NCI-H748 (cell line): ENCODE measurements at regions not wholly inside any gene's neighbourhood (a gene's known extent, or its start where the extent isn't known, plus 50 kb on each side); places are given as distances from the start of the nearest gene placed in this dataset.
A peak's percentile ranks its signal among the peaks of the same experiment; 100 is the strongest.
"Not testable (repeated sequence)": the region's sequence is repeated elsewhere in the genome, so short reads cannot be mapped to it uniquely, and the experiment has no call there.

ENCODE experiments used
- DNase-seq: peaks from one replicate; lab custom pipeline; 2025; ENCODE audit not compliant: unreplicated experiment; lab: John Stamatoyannopoulos, UW

- not testable (repeated sequence) for DNase-seq
These were observed 63.3 kb upstream of the CEP78 start for GRCh38 chr9:78172610-78173009.

GRCh38 chr9:78171651-78172050 is 64.2 kb upstream of the CEP78 start:
- DNase-seq: no peak

DNA sequence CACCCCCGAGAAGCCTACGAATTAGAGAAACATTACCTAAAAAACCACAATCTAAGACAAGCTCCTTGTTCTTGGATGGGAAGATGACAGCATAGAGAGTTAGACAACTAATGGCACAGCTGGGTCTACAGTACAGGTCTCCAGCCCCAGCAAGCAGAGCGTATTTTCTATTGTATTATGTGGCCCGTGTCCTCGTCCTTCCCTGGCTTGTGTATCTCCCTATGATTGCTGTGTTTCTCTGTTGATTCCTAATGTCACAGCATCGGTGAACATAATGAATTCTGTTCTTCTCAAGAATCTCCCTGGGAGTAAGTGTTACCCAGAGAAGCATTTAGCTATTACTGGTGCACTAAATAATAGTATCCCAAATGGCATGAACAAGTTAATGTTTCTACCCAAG is 66.8 kb upstream of the CEP78 start:
- no peak for DNase-seq

GRCh38 chr9:78167356-78167755 is 68.5 kb upstream of the CEP78 start:
- peak; percentile 66 for DNase-seq

GRCh38 chr9:78163834-78164233 is 72.0 kb upstream of the CEP78 start:
- DNase-seq: no peak

- DNase-seq: no peak
These were observed 77.6 kb upstream of the CEP78 start for GRCh38 chr9:78158286-78158685.

- no peak for DNase-seq
These were observed 84.9 kb upstream of the CEP78 start for GRCh38 chr9:78150983-78151356.

DNA sequence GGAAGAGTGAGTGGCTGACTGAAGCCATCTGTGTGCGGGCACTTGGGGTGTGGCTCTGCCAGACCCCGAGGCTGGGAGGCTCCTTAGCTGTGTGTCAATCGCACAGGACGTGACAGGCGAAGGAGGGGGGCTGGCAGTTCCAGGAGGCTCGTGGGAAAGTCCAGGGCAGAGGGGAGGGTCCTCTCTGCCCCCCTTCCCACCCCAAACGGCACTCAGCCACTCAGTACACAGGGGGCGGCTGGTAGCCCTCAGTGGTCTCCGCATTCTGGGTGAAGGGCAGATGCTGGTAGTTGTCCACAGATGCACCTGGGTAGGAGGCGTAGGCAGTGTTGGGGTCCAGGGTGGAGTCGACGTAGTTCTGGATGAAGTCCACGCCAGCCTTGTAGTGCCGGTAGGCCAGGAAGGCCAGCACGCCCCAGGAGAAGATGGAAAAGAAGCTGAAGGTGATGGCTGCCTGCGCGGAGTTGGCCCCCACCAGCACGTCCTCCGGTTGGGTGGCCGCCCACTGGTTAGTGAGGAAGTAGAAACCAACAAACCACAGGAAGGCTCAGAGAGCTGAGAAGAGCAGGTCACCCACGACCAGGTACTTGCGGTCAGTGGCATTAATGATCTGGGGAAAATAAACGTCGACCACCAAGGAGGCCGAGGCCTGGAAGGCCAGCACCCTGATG is 85.4 kb upstream of the CEP78 start:
- no peak for DNase-seq

GRCh38 chr9:78149702-78150291 is 86.1 kb upstream of the CEP78 start:
- peak; percentile 19 for DNase-seq

GRCh38 chr9:78146241-78146640 is 89.6 kb upstream of the CEP78 start:
- no peak for DNase-seq

GRCh38 chr9:78144663-78145377 is 91.1 kb upstream of the CEP78 start:
- DNase-seq: no peak

DNA sequence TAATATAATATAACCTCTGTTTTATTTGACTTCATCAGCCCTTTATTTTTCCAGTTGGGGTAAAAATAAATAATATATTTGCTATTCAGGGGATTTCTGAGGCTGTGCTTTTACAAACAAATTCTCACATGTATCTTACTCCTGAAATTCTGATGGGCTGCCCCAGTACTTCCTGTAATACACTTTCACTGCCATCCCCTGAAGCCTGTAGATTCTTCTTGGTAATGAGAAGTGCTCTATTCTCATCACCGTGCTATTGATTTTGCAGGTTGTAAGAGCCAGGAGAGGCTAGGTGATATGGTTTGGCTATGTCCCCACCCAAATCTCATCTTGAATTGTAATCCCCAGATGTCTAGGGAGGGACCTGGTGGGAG is 91.9 kb upstream of the CEP78 start:
- no peak for DNase-seq

DNA sequence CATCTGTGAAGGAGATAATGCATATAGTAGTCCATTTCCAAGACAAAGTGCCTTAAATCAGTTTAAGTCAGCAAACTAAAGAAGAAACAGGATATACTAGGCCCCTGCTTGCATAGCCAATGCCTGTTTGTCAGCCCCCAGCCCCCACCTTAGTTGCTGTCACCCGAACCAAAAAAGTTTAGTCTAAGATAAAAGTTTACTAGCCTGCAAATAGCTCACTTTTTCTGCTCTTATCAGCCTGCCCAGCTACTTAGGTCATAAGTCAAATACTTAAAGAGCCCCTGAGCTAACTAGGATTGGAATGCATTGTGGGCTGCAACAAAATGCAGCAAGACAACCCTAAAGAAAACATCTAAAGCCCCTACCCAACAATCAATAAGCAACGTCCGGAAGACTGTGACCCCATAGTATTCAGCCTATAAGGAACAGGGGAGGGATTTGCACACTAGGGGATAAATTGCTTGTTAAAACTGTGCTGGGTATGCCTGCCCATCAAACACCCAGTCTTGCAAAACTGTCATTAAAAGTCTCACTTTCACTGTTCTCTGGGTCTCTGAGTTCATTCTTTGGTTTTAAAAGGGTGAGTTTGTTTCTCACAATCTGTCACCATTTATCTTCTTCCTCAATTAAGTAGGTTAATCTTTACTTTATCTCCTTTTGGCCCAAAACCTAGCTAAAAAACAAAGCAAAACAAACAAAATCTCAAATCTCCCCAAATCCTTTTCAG is 92.4 kb upstream of the CEP78 start:
- DNase-seq: no peak

DNA sequence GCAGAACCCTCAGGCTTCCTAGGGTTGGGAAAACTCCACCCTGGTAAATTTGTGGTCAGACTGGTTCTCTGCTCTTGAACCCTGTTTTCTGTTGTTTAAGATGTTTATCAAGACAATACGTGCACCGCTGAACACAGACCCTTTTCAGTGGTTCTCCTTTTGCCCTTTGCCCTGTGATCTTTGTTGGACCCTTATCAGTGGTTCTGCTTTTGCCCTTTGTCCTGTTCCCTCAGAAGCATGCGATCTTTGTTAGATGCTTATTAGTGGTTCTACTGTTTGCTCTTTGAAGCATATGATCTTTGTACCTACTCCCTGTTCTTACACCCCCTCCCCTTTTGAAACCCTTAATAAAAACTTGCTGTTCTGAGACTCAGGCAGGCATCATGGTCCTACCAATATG is 93.6 kb upstream of the CEP78 start:
- not testable (repeated sequence) for DNase-seq

DNA sequence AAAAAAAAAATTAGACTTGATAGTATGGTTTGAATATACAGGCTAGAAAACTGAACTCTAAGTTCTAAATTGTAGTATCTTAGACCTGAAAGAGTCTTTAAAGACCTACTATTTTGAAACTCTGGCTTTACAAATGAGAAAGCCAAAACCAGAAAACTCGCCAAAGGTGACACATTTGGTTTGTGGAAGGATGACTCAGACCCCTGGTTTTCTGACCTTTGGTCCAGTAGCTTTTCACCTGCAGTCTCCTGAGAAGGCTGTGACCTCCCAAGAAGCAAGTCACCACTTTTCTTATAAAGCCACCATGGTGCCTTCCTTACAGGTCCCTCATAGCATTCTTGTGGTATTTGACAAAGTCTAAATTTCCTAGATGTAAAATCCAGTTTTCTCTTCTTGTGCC is 102.1 kb upstream of the CEP78 start:
- DNase-seq: no peak

- no peak for DNase-seq
These were observed 101.1 kb upstream of the GNAQ start for GRCh38 chr9:78132701-78133058.

GRCh38 chr9:78131969-78132700 is 100.5 kb upstream of the GNAQ start:
- DNase-seq: no peak

- DNase-seq: no peak
These were observed 99.2 kb upstream of the GNAQ start for GRCh38 chr9:78130853-78131252.

- peak; percentile 56 for DNase-seq
These were observed 98.4 kb upstream of the GNAQ start for GRCh38 chr9:78130004-78130403.

DNA sequence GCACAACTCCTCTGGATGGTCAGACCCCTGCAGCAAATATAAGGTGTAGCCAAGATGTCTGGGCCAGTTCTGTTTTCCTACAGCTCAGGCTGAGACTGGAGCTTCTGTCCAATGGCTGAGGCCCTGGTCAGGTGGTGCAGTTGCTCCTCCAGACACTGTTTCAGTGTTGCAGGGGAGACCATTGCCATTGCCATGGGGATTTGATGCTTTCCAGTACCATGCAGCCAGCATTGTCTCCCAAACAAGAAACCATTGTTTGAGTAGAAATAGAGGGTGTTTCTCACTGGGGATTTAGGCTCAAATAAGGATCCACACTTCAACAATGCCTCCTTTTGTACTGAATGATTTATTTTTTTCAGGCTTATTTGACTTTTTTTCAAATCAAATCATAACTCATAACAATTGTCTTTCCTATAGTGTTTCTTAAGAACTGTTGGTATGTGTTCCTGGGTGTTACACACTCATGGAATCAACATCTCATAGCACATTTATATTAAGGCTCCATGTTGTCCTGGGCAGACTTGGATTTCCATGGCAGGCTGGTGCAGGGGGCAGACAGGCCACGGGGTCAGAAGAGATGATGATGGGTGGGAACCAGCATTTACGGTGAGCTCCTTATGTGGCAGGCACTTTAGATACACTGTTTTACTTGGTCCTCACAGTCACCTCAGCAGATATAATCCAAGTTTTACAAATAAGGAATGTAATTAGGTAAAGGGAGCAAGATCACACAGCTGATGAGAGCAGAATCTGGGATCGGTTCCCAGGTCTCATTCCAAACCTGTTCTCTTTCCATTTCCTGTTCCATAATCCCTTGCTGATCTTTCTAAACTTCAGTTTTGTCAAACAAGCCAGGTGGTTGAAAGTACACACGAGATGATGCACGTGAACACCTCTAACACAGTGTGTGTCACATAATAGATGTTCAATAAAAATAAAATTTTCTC is 95.9 kb upstream of the GNAQ start:
- DNase-seq: no peak
